Vagina (tissue), 2 donors: ENCODE measurements at regions not wholly inside any gene's neighbourhood (a gene's known extent, or its start where the extent isn't known, plus 50 kb on each side); places are given as distances from the start of the nearest gene placed in this dataset.

Source experiments
- POLR2A ChIP-seq, 2 donors: fragments of 450-650 bp; IDR thresholded peaks; one replicate each; pipeline ENCODE4 v1.6.1; 2017; ENCODE audit warnings: antibody characterized with exemption in 2 of 2, mild to moderate bottlenecking in 2 of 2, moderate library complexity in 2 of 2
- TF ChIP-seq, protein P1 (sequence below), 3 experiments: fragments of 450-650 bp in 2 of 3; fragments of 200-600 bp in 1 of 3; sonication (generic) in 1 of 3; IDR thresholded peaks; one replicate each; pipeline ENCODE4 v1.5.1; 2017 to 2019; ENCODE audit warnings: antibody characterized with exemption in 3 of 3, mild to moderate bottlenecking in 2 of 3, moderate library complexity in 2 of 3

DNA sequence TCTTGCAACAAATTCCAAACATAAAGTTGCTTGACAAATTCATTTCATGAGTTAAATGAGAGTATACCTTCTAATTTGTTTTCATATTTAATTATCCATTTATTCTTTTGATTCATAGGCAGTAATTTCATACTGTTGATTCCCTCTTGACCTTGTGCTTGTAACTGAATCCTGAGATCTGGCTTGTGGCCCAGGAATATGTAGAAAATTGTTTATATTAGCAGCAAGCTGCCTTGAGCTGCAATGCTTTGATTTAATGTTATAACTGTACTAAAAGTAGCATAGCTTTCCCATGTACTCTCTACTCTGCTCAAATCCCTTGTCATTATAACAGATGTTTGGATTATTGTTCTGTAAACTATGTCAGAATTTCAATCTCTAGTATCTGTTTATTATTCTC lies 780.7 kb downstream of the NR2F1-AS1 start:
- TF ChIP-seq, protein P1, sequence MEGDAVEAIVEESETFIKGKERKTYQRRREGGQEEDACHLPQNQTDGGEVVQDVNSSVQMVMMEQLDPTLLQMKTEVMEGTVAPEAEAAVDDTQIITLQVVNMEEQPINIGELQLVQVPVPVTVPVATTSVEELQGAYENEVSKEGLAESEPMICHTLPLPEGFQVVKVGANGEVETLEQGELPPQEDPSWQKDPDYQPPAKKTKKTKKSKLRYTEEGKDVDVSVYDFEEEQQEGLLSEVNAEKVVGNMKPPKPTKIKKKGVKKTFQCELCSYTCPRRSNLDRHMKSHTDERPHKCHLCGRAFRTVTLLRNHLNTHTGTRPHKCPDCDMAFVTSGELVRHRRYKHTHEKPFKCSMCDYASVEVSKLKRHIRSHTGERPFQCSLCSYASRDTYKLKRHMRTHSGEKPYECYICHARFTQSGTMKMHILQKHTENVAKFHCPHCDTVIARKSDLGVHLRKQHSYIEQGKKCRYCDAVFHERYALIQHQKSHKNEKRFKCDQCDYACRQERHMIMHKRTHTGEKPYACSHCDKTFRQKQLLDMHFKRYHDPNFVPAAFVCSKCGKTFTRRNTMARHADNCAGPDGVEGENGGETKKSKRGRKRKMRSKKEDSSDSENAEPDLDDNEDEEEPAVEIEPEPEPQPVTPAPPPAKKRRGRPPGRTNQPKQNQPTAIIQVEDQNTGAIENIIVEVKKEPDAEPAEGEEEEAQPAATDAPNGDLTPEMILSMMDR (IDR thresholded peaks at IDR 0.05), result no peak
- TF ChIP-seq POLR2A (IDR thresholded peaks at IDR 0.05), result no peak
